HG02938 (cell line): ENCODE measurements at regions not wholly inside any gene's neighbourhood (a gene's known extent, or its start where the extent isn't known, plus 50 kb on each side); places are given as distances from the start of the nearest gene placed in this dataset.

Experiments
- ATAC-seq: cut with Tn5 transposase; IDR thresholded peaks from one replicate; pipeline ENCODE4 v1.9.1; 2021; ENCODE audit warnings: mild to moderate bottlenecking, moderate library complexity; ENCODE audit not compliant: unreplicated experiment

GRCh38 chr14:55734731-55735130, 154.7 kb downstream of the KTN1 start:
- ATAC-seq: no peak

- no peak for ATAC-seq
Observed at GRCh38 chr14:55739967-55740648, 160.1 kb downstream of the KTN1 start.

- no peak for ATAC-seq
Observed at GRCh38 chr14:55740649-55740989, 160.6 kb downstream of the KTN1 start.

GRCh38 chr14:55741240-55741639, 161.2 kb downstream of the KTN1 start:
- ATAC-seq: no peak

- no peak for ATAC-seq
Observed at GRCh38 chr14:55743551-55743950, 163.5 kb downstream of the KTN1 start.

- ATAC-seq: no peak
Observed at GRCh38 chr14:55744321-55744720, 164.3 kb downstream of the KTN1 start.

- ATAC-seq: no peak
Observed at GRCh38 chr14:55745906-55746305, 165.9 kb downstream of the KTN1 start.

DNA sequence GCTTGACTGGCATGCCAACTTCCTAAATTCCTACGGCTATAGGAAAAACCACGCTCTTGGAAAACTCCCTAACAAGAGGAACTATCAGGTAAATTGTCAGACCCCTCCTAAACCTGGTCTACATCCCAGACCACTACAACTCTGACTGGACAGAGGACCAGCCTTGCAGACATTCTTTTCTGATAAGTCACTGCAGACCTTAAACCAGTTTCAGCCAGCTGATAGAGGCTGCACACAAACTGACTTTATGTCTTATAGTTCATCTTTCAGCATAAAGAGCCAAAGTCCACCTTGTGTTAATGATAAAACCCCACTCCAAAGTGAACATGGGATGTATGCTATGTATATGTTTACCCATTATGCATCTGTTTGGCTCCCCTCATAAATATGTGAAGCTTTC, 166.6 kb downstream of the KTN1 start:
- ATAC-seq: no peak

DNA sequence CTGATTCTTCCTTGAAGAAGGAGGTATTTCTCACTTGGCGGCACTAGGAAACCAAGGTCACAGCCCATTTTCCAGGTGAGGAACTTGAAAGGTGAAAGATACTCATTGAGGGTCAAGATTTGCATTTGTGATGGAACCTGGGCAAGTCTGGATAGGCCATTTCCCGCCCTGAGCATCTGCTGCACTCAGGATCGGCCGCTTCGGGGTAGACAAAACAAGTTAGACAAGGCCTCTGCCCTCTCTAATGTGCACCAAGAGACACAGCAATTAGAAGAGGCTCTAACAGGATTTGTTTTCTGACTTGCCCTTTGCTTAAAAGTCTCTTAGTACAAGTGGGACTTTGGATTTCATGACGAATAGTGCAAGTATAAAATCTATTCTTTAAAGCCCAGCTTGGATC, 167.2 kb downstream of the KTN1 start:
- ATAC-seq: no peak

- no peak for ATAC-seq
Observed at GRCh38 chr14:55749201-55749812, 169.3 kb downstream of the KTN1 start.

- ATAC-seq: no peak
Observed at GRCh38 chr14:55749946-55750345, 169.9 kb downstream of the KTN1 start.

DNA sequence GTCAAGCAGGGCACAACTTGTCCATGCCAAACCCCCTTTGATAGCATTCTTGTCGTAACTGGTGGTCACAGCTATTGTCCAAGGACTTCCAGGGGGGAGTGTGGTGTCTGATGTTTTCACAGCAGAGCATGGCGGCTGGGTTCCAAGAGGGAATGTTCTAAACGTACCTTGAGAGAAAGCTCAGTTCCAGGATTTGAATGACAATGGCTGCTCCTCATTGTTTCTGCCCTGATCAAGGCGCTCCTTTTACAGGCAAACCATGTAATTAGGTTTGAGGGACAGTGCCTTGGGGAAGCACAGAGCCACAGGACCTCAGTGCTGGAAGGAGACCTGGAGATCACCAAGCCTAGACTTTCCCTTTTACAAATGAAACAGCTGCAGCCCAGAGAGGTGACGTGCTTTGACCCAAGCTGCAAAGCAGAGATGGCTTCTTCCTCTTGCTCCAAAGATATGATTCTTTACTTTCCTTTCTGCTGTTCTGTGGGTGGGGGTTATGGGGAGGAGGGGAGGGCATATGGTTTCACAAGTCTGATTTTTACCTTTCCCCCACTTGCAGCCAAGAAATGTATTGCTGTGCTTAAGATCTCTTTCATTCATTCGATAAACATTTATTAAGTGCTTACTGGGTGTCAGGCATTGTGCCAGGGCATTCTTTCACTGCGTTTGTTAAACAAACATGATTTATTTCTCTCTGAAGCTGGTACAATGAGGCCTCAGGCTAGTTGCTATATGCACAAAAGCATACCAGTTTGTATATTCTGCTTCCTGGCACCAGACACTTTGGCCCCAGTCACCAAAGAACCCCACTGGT, 172.8 kb downstream of the KTN1 start:
- no peak for ATAC-seq

GRCh38 chr14:55754471-55754870, 174.5 kb downstream of the KTN1 start:
- no peak for ATAC-seq

GRCh38 chr14:55754871-55755270, 174.9 kb downstream of the KTN1 start:
- no peak for ATAC-seq

DNA sequence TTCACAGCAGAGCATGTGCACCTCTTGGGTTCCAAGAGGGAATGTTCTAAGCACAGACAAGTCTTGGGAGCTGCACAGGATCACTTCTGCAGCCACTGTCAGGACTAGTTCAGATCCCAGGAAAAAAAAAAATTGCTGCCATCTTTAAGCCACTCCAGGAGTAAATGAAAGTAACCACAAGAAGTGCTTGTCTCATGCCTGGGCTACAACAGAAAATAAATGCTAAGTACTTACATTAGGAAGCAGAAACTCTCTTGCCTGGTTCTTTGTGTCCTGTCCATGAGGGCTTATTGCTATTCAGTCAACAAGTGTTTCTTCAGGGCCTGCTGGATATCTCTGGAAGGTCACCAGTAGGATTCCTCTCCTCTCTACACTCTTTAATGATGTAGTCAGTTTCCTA, 176.1 kb downstream of the KTN1 start:
- ATAC-seq: no peak

- no peak for ATAC-seq
Observed at GRCh38 chr14:55756557-55756956, 176.6 kb downstream of the KTN1 start.

DNA sequence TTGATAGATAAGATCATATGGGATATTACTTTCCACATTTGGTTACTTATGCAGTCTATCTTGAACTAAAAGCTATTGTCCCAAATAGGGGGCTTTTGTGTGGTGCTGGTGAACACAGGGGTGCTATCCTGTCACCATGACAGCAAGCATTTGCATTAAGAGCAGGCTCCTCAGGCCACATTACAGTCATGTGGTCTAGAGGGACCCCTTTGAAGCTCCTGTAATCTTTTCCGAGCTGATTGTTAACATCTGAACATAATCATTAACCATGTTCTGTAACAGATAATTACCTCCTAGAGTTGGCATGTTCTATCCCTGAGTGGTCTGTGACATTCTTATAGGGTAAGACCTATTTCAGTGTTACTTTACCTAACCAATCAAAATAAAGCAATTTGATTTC, 178.8 kb downstream of the KTN1 start:
- ATAC-seq: no peak

DNA sequence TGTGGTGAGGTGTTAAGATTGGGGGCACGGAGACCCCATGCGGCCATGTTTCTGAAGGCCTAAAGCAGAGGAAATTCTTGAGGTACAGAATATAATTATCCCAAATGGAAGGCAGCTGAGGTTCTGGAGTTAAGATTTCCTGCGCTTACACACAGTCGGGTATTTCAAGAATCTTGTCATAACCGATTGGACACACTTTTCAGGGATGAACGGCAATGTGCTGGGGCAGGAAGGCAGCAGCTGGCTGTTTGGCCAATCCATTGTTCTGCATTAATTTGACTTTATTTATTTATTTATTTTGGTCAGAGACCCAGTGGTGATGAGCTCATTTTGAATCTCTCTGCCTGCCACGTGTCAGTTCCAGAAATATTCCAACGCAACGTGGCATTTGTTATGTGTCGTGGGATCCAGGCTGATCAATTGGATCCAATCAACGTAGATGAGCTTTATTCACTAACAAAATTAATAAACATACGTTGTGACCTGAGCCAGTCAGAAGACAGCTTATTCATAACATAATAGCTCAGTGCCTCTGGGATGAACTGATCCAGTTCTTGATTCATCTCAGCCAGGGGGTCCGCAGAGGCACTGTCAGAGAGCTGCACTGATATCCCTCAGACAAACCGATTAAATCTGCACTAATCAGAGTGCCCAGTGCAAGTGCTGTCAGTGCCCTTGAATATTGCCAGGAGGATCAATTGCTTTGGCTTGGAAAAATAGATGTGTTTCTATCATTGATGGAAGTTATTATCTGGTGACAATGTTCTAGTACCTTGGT, 181.0 kb downstream of the KTN1 start:
- ATAC-seq: no peak

- ATAC-seq: no peak
Observed at GRCh38 chr14:55761651-55762050, 181.6 kb downstream of the KTN1 start.

DNA sequence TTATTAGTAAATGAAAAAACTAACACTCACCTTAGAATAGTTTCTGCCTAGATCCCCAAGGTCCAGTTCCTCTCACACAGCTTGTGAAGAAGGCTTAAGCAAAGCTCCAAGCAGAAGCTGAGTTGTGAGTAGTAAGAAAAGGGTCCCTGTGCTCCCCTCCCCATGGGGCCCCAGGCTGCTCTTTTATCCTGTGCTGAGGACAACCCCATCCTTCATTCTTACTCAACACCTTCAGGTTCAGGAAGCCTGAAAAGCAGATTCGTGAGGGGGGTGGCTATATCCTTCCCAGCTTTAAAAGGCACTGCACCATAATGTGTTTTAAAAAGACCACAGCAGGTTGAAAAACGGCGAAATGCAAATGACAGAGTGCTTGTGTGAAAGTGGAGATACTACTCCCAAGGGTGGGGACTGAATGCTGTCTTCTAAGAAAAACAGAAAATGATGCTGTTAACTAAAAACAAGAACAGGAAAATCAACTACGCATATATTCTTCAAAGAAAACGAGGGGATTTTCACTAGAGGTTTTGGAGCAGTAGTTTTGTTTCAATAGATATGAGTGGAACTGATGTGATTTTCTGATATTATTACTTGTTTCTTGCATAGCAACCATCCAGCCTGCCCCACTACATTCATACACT, 182.7 kb downstream of the KTN1 start:
- no peak for ATAC-seq

- ATAC-seq: no peak
Observed at GRCh38 chr14:55764784-55765183, 184.8 kb downstream of the KTN1 start.
